HG02885 (cell line): ENCODE measurements at regions not wholly inside any gene's neighbourhood (a gene's known extent, or its start where the extent isn't known, plus 50 kb on each side); places are given as distances from the start of the nearest gene placed in this dataset.

Experiments
- ATAC-seq: cut with Tn5 transposase; IDR thresholded peaks from one replicate; pipeline ENCODE4 v1.9.1; 2021; ENCODE audit warnings: mild to moderate bottlenecking; ENCODE audit not compliant: unreplicated experiment, poor library complexity

DNA sequence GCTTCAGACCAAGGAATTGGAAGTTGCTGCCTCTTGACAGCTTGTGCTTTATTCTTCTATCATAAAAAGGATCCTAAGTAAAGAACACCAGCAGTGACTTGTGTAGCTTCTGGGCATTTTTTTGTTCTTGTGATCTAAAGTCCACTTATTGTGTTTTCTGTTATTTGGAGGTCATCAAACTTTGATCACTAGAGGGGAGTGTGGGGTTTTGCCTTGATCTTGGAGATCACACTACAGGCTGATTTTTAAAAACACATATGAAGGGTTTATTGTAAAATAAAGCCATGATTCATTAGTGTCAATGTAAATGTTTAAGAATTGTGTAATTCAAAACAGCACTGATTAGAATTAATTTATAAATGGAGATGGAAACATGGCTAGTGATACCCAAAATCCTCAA lies 328.7 kb upstream of the EDNRB start:
- ATAC-seq, result no peak

GRCh38 chr13:78241278-78241919 lies 322.8 kb upstream of the EDNRB start:
- ATAC-seq, result peak; percentile 74

- no peak for ATAC-seq
Measured at GRCh38 chr13:78239714-78240113, 321.1 kb upstream of the EDNRB start.

- no peak for ATAC-seq
Measured at GRCh38 chr13:78238911-78239310, 320.3 kb upstream of the EDNRB start.

- ATAC-seq, result no peak
Measured at GRCh38 chr13:78228940-78229339, 310.3 kb upstream of the EDNRB start.

DNA sequence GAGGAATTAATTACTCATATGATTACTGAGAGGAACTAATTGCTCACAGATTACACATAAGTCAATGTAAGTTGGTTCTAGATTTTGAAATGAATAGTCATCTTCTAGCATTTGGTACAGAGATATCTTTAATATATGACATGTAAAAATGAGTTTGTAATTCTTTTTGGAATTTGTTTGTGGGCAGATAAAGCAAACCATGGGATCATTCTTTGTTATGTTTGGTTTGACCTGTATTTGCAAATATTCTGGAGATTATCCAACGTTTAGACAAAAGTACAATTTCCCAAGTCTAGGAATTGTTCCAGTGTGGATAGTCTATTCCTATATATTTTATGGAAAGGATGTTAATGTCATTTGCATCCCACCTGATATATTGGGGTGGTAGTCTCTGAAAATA lies 309.6 kb upstream of the EDNRB start:
- ATAC-seq, result no peak

- no peak for ATAC-seq
Measured at GRCh38 chr13:78227709-78228108, 309.1 kb upstream of the EDNRB start.

- ATAC-seq, result no peak
Measured at GRCh38 chr13:78215458-78216108, 297.0 kb upstream of the EDNRB start.

DNA sequence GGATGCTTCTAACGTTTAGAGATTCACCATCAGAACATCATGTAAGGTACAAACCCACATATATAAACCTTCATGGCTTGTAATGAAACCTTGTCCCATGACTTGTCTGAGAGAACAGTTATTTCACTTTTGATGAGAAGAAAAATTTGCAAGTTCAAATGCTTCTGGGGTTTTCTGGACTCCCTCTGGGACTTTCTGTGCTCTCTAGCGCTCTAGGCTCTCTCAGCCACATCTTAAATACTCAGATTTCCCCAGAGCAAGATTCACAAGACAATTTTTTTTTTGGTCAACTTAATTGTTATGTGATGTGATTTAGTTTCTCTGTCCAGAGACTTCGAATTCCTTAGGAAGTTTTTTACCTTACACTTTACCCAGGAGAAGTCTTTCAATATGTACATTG lies 282.8 kb upstream of the EDNRB start:
- ATAC-seq, result peak; percentile 76

DNA sequence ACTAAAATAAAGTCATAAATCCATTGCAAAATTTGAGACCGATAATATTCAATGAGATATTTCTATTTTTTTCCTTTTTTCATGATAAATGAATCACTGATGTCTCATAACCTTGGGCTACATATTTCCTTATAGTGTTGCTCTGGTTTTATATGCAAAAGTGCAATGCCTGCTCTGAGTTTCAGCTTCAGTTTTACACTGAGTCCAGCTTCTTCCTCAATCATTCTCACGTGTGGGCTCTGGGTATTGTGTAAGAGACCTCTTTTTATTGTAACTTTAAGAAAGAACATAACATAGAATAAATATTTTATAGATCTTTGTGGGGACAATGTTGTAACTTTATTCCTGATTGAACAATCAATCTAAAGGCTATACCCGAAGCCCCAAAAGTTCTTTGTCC lies 280.2 kb upstream of the EDNRB start:
- no peak for ATAC-seq

GRCh38 chr13:78198419-78198818 lies 279.8 kb upstream of the EDNRB start:
- no peak for ATAC-seq

DNA sequence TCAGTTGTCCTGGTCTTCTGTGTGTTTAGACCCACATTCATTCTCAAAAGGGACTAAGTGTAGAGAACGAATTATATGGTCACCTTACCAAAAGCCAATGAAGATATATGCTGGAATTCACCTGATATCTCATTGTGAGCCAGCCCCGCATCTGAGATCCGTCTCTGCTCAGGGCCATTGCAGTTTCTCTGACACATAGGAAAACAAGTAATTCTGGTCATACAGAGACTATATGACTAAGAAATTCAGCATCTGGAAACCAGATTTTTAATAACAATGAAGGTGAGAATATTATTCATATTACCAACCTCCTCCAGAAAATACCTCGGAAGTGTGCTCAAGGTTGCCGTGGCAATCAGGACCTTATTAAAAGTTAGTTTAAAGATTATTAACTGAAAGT lies 278.6 kb upstream of the EDNRB start:
- ATAC-seq, result peak; percentile 30

GRCh38 chr13:78194904-78195639 lies 276.4 kb upstream of the EDNRB start:
- no peak for ATAC-seq

DNA sequence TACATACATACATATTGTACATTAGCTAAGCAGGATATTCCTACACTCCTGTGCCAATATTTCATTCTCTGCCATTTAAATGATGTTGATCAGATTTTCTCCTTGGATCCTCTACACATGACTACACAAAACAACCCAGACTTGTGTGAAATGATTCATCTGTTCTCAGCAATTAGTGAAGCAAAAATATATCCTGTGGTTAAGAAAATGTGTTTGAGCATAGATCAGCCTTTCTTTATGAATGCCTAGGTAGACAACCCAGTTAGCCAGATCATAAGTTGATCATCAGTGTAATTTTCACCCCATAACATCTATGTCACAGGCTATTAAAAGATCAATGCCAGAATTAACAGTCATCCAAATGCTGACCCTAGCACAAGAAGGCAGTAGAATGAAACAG lies 275.2 kb upstream of the EDNRB start:
- ATAC-seq, result peak; percentile 50

DNA sequence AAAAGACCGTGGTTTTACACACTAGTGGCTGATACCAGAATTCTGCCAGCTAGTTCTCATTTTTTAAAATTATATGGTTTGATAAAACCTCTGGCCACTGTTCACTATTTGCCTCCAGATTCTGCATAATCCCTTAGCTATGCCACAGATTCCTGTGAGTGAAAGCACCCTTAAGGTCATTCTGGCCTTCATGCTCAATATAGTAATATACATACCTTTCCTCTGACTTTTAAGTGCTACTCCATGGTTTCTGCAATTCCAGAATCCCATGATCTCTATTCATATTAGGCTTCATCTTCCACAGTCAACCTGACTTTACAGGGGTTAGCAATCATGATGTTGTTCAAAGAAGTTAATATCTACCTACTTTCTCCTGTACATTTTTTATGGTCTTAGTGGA lies 274.1 kb upstream of the EDNRB start:
- ATAC-seq, result no peak

- ATAC-seq, result no peak
Measured at GRCh38 chr13:78190296-78190695, 271.7 kb upstream of the EDNRB start.

DNA sequence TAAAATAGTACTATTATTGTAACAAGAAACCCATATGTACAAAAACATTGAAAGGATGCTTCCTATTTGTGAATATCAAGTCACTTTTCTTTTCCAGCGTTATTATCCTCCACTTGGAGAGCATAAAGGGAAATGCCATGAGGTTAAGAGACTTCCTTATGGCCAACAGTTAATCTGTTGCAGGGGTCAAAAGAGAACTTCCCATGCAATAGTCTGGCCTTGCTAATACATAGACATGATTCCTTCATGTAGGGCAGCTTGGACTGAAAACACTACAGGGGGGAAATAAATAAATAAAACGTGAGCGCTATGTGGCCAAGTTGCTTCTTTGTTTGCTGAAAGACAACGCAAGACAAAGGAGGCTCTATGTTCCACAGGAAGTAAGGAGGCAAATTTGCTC lies 269.1 kb upstream of the EDNRB start:
- ATAC-seq, result no peak

- peak; percentile 55 for ATAC-seq
Measured at GRCh38 chr13:78185700-78186099, 267.1 kb upstream of the EDNRB start.

DNA sequence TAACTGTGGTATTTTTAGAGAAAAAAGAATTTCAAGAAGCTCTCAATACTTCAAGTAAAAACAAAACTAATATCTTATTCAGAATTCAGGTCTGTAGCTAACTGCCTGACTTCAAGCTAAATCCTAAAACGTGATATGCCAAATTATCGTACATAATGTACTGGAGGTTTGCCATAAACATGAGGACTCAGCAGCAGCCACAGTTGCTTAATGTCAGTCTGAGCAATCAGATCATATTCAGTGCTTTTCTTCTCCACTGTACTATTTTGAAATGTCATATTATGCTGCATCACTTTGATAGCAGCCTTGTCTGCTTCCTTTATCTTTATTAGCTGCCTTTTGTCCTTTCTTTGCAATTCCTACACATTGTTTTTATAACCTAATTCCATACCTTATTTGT lies 265.1 kb upstream of the EDNRB start:
- no peak for ATAC-seq

DNA sequence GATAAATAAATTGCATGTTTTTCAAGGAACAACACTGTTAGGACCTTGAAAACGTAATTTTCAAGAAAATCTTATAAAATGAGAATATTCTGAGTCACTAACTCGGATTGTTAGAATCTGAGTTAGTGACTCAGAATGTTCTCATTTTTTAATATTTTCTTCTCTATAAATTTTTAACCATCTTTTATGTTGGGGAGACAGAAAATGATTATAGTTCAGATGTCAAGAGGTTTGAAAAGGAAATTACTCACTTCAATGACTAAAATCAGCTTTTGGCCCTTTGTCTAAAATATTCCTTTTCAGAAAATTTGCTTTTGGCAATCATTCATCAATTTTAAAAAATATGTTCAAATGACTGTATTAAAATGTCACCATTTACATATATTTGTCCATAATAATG lies 264.2 kb upstream of the EDNRB start:
- ATAC-seq, result no peak

DNA sequence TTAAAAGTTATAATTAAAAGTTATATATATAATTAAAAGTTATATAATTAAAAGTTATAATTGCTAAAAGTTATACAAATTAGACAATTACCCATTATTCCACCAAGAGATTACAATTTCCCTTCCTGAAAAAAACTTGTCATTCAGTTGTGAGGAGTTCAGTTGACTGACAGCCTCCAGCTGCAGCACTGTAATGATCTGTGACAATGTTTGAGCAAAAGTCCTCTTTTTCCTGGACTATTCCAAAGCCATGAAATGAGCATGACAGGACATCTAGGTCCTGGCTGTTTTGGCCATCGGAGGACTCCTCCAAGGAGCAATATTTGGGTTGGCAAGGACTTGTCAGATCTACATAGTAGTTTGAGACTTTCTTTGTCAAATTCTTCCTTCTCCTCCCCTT lies 258.7 kb upstream of the EDNRB start:
- ATAC-seq, result no peak

- ATAC-seq, result no peak
Measured at GRCh38 chr13:78176880-78177279, 258.2 kb upstream of the EDNRB start.
